ENCODE measurements at regions not wholly inside any gene's neighbourhood (a gene's known extent, or its start where the extent isn't known, plus 50 kb on each side); places are given as distances from the start of the nearest gene placed in this dataset.

DNA sequence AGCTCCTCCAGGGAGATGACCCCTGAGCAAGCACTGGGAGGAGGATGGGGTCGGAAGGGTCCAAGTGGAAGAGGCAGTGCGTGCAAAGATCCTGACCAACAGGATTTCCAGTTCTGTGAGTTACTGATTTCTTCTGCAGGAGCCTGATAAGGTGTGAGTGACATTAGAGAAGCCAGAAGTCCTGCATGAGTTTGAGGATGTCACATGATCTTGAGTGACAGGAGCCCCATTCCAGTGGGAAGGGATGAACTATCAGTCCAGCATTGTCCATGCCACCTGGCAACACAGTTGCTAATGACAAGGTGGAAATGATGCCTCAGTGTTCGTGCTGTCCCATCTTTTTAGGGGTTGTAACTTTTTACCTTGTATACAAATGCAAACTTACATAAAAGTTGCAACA is 285.1 kb upstream of the HDAC4 start:
- Histone ChIP-seq H3K9me3 (ENCODE audit: low read length) (no peaks in the 10 kb centered on the region), H3F3A (ENCODE audit: insufficient read depth, low read length) (no peaks in the 10 kb centered on the region), H3K27ac (ENCODE audit: low read depth, low read length, poor library complexity, severe bottlenecking) (no peak overlapping the region), H3K9ac (ENCODE audit: low read length) (no peak overlapping the region), H3K79me2 (ENCODE audit: insufficient read depth, low read length) (no peaks in the 10 kb centered on the region), H2AFZ (ENCODE audit: low read length) (no peak overlapping the region), H4K20me1 (ENCODE audit: insufficient read depth, low read length) (no peaks in the 10 kb centered on the region), H3K9me2 (ENCODE audit: low read depth, low read length) (no peaks in the 10 kb centered on the region), H3K4me3 (ENCODE audit: low read depth, low read length, poor library complexity, severe bottlenecking) (no peak overlapping the region), H3K4me2 (ENCODE audit: low read length) (no peak overlapping the region), H3K27me3 (ENCODE audit: insufficient read depth, low read length) (no peaks in the 10 kb centered on the region; the same call in 1 of the 2 replicates), H3K36me3 (ENCODE audit: insufficient read depth, low read length) (no peaks in the 10 kb centered on the region), H3K4me1 (ENCODE audit: insufficient read depth, low read length, severe bottlenecking) (no peaks in the 10 kb centered on the region)
- no peak for TF ChIP-seq EZH2 (IDR thresholded peaks at IDR 0.05; ENCODE audit: borderline replicate concordance, low read length)
- TF ChIP-seq, protein P1, sequence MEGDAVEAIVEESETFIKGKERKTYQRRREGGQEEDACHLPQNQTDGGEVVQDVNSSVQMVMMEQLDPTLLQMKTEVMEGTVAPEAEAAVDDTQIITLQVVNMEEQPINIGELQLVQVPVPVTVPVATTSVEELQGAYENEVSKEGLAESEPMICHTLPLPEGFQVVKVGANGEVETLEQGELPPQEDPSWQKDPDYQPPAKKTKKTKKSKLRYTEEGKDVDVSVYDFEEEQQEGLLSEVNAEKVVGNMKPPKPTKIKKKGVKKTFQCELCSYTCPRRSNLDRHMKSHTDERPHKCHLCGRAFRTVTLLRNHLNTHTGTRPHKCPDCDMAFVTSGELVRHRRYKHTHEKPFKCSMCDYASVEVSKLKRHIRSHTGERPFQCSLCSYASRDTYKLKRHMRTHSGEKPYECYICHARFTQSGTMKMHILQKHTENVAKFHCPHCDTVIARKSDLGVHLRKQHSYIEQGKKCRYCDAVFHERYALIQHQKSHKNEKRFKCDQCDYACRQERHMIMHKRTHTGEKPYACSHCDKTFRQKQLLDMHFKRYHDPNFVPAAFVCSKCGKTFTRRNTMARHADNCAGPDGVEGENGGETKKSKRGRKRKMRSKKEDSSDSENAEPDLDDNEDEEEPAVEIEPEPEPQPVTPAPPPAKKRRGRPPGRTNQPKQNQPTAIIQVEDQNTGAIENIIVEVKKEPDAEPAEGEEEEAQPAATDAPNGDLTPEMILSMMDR (IDR thresholded peaks at IDR 0.05; ENCODE audit: low read length), result no peak

DNA sequence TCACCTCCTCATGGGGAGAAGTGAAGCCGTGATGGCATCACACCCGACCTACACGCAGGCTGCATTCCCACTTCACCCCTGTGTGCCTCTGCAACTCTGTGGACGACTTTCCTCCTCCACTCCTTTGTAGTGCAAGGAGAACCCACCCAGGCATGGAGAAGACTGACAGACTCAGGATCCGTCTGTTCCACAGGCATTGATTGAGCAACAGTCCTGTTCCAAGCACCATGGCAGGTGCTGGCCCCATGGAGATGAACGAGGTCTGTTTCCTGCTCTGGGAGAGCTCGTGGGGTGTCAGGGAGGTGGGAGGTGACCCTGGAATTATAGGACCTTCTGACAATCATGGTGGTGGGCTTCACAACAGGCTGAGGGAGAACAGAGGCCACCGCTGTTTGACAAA is 284.7 kb upstream of the HDAC4 start:
- TF ChIP-seq EZH2 (IDR thresholded peaks at IDR 0.05; ENCODE audit: borderline replicate concordance, low read length), result no peak
- TF ChIP-seq, protein P1 (IDR thresholded peaks at IDR 0.05; ENCODE audit: low read length), result no peak
- Histone ChIP-seq H3K4me3 (ENCODE audit: low read depth, low read length, poor library complexity, severe bottlenecking) (no peak overlapping the region), H3K4me1 (ENCODE audit: insufficient read depth, low read length, severe bottlenecking) (no peaks in the 10 kb centered on the region), H3K4me2 (ENCODE audit: low read length) (no peak overlapping the region), H3K27ac (ENCODE audit: low read depth, low read length, poor library complexity, severe bottlenecking) (no peak overlapping the region), H3K79me2 (ENCODE audit: insufficient read depth, low read length) (no peaks in the 10 kb centered on the region), H3K27me3 (ENCODE audit: insufficient read depth, low read length) (no peaks in the 10 kb centered on the region; the same call in 1 of the 2 replicates), H3K9me3 (ENCODE audit: low read length) (no peaks in the 10 kb centered on the region), H3F3A (ENCODE audit: insufficient read depth, low read length) (no peaks in the 10 kb centered on the region), H3K36me3 (ENCODE audit: insufficient read depth, low read length) (no peaks in the 10 kb centered on the region), H2AFZ (ENCODE audit: low read length) (no peak overlapping the region), H3K9me2 (ENCODE audit: low read depth, low read length) (no peaks in the 10 kb centered on the region), H3K9ac (ENCODE audit: low read length) (no peak overlapping the region), H4K20me1 (ENCODE audit: insufficient read depth, low read length) (no peaks in the 10 kb centered on the region)

DNA sequence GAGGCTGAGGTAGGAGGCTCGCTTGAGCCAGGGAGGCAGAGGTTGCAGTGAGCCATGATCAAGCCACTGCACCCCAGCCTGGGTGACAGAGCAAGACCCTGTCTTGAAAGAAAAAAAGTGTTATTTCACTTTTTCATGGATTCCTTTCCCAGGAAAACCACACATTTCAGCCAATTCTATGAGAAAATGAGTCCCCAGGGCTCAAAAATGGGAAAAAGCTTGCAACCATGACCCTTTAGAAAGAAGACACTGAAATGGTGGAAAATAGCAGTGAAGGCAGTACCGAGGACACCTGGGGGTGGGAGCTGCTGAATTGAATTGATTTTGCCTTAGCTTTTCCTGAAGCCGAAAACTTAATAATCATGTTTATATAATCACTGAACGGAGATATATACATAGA is 284.2 kb upstream of the HDAC4 start:
- no peak overlapping the region for H3K9ac ChIP-seq (ENCODE audit: low read length)
- H4K20me1 ChIP-seq (ENCODE audit: insufficient read depth, low read length), result no peaks in the 10 kb centered on the region
- H3K9me3 ChIP-seq (ENCODE audit: low read length), result no peaks in the 10 kb centered on the region
- no peak overlapping the region for H2AFZ ChIP-seq (ENCODE audit: low read length)
- no peaks in the 10 kb centered on the region for H3K9me2 ChIP-seq (ENCODE audit: low read depth, low read length)
- no peak overlapping the region for H3K27ac ChIP-seq (ENCODE audit: low read depth, low read length, poor library complexity, severe bottlenecking)
- H3F3A ChIP-seq (ENCODE audit: insufficient read depth, low read length), result no peaks in the 10 kb centered on the region
- H3K4me3 ChIP-seq (ENCODE audit: low read depth, low read length, poor library complexity, severe bottlenecking), result no peak overlapping the region
- H3K79me2 ChIP-seq (ENCODE audit: insufficient read depth, low read length), result no peaks in the 10 kb centered on the region
- no peaks in the 10 kb centered on the region for H3K4me1 ChIP-seq (ENCODE audit: insufficient read depth, low read length, severe bottlenecking)
- no peaks in the 10 kb centered on the region for H3K36me3 ChIP-seq (ENCODE audit: insufficient read depth, low read length)
- H3K27me3 ChIP-seq (ENCODE audit: insufficient read depth, low read length), result no peaks in the 10 kb centered on the region; the same call in 1 of the 2 replicates
- no peak for TF ChIP-seq EZH2 (IDR thresholded peaks at IDR 0.05; ENCODE audit: borderline replicate concordance, low read length)
- TF ChIP-seq, protein P1 (IDR thresholded peaks at IDR 0.05; ENCODE audit: low read length), result no peak
- no peak overlapping the region for H3K4me2 ChIP-seq (ENCODE audit: low read length)

Measured in OCI-LY1 (cell line).